KOPT-K1 (cell line): ENCODE measurements at regions not wholly inside any gene's neighbourhood (a gene's known extent, or its start where the extent isn't known, plus 50 kb on each side); places are given as distances from the start of the nearest gene placed in this dataset.
"Not testable (repeated sequence)": the region's sequence is repeated elsewhere in the genome, so short reads cannot be mapped to it uniquely, and the experiment has no call there.

Source experiments
- H3K27ac ChIP-seq: fragments of 200-600 bp; sonication (generic); 2 replicates; pipeline ENCODE4 v1.5.1; 2016; ENCODE audit warnings: antibody characterized with exemption, mild to moderate bottlenecking, low read depth, low read length; ENCODE audit not compliant: poor library complexity, severe bottlenecking
- H3K36me3 ChIP-seq: fragments of 200-600 bp; sonication (generic); 2 replicates; pipeline ENCODE4 v1.5.1; 2017; ENCODE audit warnings: antibody characterized with exemption, mild to moderate bottlenecking, low read length, moderate library complexity; ENCODE audit not compliant: insufficient read depth
- H3K9me3 ChIP-seq: fragments of 200-600 bp; sonication (generic); 2 replicates; pipeline ENCODE4 v1.5.1; 2017; ENCODE audit warnings: antibody characterized with exemption, low read length, mild to moderate bottlenecking; ENCODE audit not compliant: insufficient read depth, poor library complexity, severe bottlenecking

DNA sequence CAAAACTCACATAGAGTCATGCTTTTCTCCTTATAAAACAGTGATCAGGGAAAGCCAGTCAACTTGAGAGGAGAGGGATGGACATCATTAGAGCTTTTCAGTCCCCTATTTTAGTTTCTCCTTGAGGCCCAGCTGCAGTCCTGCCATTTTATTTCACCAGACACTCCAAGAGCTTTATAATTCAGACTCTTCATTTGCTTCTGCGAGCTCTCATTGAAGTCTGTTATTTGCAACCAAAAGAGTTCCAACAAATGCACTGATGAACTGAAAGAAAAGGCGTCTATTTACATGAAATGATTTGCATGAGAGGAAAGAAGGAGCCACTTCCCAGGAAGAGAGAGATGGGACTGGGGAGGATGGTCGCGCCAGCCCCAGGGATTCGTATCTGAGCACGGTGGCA is 86.8 kb downstream of the NDUFA12 start:
- Histone ChIP-seq H3K9me3 (peaks cover 18% of the 10 kb centered on the region), H3K27ac (no peak overlapping the region), H3K36me3 (no peaks in the 10 kb centered on the region)

DNA sequence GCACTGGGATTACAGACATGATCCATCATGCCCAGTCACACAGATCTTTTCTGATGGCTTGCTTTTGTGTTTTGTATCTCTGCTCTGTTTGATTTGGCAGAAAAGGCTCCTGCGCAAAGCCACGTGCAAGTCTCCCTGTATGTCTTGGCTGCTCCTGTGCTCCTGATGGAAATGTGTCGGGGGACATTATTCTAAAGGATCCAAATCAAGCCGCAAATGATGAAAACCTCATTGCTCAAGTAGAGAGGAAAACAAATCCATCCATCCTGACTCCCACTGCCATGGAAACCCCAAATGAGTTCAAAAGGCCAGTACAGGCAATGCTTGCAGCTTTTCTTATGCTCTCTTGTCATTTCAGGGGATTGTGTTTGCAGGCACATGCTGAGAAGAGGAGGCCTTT is 93.8 kb downstream of the NDUFA12 start:
- Histone ChIP-seq H3K36me3 (no peaks in the 10 kb centered on the region), H3K27ac (no peak overlapping the region), H3K9me3 (peaks cover 28% of the 10 kb centered on the region)

DNA sequence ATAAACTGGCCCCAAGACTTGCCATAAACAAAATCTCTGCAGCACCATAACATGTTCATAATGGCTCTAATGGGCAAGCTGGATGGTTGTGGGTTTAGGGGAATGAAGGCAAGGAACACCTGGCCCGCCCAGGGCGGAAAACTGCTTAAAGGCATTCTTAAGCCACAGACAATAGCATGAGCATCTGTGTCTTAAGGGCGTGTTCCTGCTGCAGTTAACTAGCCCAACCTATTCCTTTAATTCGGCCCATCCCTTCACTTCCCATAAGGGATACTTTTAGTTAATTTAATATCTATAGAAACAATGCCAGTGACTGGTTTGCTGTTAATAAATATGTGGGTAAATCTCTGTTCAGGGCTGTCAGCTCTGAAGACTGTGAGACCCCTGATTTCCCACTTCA is 97.7 kb downstream of the NDUFA12 start:
- peaks cover 11% of the 10 kb centered on the region for H3K9me3 ChIP-seq
- H3K27ac ChIP-seq, H3K36me3 ChIP-seq: not testable (repeated sequence)

DNA sequence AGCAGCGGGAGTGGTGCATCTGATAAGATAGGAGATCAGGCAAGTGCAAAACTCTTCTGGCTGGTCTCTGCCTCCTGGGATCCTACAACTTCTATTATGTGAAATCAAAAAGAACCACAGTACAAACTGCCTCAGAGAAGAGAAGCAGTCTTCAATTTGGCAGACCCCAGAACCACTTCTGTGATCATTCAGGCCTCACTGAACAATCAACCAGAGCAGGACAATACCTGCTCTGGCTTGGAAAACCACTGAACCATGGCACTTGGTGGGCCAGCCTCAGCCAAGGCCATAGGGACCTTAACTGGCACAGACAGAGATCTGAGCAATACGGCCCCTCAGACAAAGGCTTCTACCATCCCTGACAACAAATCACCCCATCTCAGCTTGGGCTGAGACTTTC is 103.0 kb downstream of the NDUFA12 start:
- peaks cover 7% of the 10 kb centered on the region for H3K9me3 ChIP-seq
- H3K27ac ChIP-seq, result no peak overlapping the region
- H3K36me3 ChIP-seq, result no peaks in the 10 kb centered on the region

DNA sequence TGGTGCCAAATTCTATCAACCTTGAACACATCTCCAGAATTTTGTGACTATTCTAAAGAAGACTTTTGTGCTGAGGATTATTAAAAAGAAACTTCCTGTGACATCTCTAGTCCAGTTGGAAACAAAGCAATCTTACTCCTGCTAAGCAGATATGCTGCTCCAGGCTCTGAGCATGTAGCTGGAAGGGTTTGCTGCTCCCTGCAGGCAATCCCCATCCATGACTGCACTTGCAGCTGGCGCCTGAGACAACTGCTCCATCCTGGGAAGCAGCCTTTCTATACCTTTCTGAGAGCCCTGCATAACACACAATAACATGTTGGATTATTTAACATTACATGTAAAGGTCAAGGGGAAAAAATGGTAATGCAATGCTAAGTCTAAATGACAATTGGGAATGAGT is 105.1 kb downstream of the NDUFA12 start:
- Histone ChIP-seq H3K36me3 (no peaks in the 10 kb centered on the region), H3K27ac (no peak overlapping the region), H3K9me3 (no peaks in the 10 kb centered on the region)

DNA sequence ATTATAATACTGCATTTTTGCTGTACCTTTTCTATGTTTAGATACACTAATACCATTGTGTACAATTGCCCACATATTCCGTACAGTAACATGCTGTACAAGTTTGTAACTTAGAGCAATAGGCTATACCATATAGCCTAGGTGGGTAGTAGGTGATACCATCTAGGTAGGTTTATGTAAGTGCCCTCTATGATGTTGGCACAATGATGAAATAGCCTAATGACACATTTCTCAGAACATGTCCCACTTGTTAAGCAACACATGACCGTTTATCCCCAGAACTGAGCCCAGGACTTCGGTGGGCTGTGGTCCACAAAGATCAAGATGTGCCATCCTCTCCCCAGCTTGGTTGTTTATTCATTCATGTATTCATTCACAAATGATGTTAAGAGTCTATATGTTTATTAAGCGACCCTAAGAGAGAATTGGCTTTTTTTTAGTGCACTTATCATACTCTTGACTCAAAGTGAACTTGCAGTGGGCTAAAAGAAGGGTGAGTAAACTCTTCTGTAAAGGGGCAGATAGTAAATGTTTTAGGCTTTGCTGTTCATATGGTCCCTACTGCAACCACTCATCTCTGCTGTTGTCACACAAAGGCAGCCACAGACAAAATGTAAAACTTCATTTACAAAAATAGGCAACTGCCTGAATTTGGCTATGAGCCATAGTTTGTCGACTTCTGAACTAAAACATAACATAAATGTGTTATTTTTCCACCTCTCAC is 110.8 kb downstream of the NDUFA12 start:
- Histone ChIP-seq H3K27ac (no peak overlapping the region), H3K36me3 (no peaks in the 10 kb centered on the region), H3K9me3 (no peaks in the 10 kb centered on the region)

DNA sequence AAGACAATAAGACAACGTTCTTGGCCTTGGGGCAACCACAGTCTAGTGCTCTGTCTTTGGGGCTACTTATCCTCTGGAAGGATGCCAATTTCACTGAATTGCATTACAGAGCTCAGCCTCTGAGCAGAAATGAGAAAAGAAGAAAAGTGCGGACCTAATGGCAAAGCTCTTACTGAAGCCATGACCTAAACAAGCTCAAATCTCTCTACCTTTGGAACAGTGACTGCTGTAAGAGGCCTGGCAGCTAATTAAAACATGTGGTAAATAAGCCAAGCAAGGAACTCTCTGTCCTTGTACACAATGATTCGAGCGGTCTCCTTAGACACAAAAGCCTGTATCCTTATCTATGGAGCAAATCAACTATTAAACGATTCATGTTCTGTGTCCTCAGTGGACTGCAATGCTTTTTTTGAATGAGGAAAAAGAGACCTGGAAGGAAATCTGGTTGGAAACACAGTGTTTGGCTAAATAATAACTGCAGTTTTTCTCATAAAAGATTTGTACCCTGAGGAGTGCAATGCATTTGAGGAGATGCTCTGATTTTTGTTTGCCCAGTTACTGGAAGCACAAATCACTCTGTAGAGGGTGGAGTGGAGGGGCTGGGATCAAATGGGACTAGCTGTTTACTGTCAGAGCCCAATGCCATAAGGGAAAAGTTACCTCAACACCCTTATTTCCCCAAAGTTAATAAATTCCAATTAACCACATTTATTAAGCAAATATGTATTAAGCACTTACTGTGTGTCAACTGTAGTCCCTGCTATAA is 113.9 kb downstream of the NDUFA12 start:
- Histone ChIP-seq H3K36me3 (no peaks in the 10 kb centered on the region), H3K9me3 (no peaks in the 10 kb centered on the region), H3K27ac (no peak overlapping the region)

DNA sequence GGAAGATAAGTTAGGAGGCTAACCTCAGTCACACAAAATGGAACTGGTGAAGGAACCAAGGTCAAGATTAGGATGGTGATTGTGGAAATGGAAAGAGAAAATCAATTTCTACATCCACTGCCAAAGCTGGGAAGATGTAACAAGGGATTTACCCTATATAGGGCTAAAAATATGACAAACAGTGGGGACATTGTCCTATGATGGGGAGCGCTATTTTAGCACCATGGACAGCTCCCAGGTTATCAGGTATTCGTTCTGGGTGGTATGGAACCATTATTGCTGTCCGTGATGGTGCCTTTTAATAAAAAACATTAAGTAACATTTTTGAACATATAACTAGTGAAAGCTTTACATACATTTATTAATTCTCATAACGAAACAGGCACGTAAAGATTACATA is 124.0 kb downstream of the NDUFA12 start:
- Histone ChIP-seq H3K36me3 (no peaks in the 10 kb centered on the region), H3K9me3 (no peaks in the 10 kb centered on the region), H3K27ac (no peak overlapping the region)

DNA sequence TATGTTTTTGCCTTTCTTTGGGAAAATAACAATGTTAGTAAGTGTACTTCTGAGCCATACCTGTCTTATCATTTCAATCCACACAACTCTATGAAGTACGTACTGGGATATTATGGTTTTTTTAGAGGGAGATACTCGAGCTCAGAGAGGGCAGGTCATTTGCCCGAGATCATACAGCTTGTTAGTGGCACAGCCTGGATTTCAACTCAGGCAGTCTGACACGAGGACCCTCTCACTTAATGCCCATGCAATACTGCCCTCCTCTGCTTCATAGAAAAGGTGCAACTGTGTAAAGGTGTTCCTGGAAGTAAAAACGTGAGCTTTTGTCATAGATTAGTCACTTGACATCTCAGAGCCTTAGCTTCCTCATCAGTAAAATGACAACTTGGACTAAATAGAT is 128.0 kb downstream of the NDUFA12 start:
- Histone ChIP-seq H3K36me3 (no peaks in the 10 kb centered on the region), H3K9me3 (no peaks in the 10 kb centered on the region), H3K27ac (no peak overlapping the region)

DNA sequence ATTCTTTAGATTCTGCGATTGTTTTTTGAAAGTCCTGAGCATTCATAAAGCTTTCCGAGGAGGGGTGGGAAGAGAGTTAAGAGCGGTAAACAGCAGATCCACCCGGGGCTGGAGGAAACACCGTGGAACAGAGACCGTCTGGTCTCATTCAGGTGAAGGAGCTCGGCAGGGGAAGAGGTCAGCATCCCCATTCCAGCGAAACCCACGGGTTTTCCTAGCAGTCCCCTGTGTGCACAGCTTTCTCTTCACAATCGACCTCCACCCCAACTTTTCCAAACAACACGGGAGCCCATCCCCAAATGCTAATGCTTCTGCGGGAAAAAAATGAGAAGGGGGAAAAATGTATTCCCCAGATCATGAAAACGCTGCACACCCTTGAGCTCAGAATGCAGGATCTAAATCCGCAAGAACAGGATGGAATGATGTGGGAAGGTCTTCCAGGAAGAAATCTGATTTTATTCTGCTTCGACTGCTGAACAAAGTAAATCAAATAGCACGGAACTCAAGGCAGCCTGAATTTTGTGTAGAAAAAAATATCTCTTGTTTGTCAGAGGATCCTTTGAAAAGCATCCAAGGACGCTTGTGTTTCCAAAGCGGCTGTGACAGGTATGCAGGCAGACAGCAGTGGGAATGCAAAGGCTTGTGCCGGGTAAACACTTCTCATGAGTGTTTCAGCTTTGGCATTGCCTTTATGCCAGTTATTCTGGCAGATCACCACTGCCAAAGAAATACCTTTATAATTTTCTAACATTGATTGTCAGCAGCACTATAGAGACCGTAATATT is 128.8 kb downstream of the NDUFA12 start:
- H3K27ac ChIP-seq, result no peak overlapping the region
- no peaks in the 10 kb centered on the region for H3K9me3 ChIP-seq
- H3K36me3 ChIP-seq, result no peaks in the 10 kb centered on the region

DNA sequence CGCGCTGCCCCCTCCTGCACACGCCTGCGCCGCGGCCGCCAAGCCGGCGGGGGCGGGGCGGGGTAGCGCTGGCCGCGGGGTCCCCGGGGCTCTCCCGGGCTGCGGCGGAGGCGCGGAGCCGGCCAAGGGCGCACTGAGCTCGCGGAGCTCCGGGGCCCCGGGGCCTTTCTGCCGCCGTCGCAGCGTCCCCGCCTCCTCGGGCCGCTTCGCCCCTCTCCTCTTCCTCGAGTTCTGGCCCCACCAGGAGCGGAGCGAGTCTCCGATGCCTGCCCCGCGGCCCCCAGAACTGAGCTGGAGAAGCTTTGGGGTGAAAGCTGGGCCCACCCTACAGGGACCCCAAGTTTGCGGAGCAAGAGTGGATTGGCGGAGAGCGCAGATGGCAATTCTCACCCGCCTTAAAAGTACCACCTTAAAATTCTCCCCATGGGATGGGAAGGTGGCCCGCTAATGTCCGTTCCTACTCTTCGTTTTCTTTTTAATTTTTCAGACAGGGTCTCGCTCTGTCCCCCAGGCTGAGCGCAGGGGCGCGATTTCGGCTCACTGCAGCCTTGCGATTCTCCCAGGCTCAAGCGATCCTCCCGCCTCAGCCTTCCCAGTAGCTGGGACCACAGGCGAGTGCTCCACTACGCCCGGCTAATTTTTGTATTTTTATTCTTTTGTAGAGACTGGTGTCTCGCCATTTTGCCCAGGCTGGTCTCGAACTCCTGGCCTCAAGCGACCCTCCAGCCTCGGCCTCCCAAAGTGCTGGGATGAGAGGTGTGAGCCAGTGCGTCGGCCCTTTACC is 129.6 kb downstream of the NDUFA12 start:
- no peak overlapping the region for H3K27ac ChIP-seq
- no peaks in the 10 kb centered on the region for H3K36me3 ChIP-seq

DNA sequence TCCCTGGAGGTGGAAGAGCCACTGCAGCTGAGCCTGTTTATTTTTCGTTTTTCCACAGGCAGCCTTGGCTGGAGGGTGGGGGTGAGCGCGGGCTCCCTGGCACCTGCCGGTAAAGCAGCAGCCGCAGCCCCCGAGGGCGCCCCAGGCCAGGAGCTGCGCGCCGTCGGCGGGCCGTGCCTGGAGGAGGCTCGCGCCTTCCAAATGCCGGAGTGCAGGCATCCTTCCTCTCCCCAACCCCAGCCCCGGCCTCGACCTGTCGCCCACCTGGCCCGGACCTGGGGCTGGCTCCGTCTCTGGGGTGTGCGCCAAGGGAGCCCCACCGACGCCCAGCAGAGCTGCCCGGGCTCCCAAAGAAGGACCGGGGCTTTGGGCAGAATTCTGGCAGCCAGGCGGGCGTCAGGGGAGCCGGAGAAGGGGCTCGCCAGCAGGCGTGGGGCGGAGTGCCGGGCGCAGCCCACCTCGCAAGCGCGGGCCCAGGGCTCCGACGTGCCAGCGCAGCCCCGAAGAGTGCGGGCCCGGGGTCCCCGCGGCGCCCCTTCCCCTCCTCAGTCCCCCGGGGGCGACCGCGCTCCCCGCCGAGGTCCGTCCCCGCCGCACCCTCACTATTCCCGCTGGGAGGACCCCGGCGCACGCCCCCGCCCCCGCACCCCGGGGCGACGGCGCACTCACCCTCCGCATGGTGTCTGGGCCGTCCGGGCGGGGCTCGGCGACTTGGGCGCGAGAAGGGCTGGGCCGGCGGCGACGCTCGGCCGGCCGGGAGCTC is 130.3 kb downstream of the NDUFA12 start:
- H3K9me3 ChIP-seq, result no peaks in the 10 kb centered on the region
- H3K27ac ChIP-seq, result no peak overlapping the region
- no peaks in the 10 kb centered on the region for H3K36me3 ChIP-seq

More for the DNA sequence above, 129.6 kb downstream of the NDUFA12 start:
- no peaks in the 10 kb centered on the region for H3K9me3 ChIP-seq

DNA sequence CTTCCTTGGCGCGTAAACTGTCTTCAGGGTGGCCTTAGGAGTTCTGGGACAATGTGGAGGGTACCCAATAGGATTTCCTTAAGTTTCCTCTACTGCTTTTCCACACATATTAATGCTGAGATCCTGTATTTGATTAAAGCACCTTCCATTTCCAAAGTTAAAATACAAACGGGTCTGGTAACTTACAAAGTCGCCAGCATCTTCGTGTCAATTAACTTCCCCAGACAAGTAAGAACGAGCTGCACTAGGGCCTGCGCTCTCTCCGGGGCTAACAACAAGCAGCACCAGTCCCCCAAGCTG is 130.9 kb downstream of the NDUFA12 start:
- Histone ChIP-seq H3K27ac (no peak overlapping the region), H3K9me3 (no peaks in the 10 kb centered on the region), H3K36me3 (no peaks in the 10 kb centered on the region)

DNA sequence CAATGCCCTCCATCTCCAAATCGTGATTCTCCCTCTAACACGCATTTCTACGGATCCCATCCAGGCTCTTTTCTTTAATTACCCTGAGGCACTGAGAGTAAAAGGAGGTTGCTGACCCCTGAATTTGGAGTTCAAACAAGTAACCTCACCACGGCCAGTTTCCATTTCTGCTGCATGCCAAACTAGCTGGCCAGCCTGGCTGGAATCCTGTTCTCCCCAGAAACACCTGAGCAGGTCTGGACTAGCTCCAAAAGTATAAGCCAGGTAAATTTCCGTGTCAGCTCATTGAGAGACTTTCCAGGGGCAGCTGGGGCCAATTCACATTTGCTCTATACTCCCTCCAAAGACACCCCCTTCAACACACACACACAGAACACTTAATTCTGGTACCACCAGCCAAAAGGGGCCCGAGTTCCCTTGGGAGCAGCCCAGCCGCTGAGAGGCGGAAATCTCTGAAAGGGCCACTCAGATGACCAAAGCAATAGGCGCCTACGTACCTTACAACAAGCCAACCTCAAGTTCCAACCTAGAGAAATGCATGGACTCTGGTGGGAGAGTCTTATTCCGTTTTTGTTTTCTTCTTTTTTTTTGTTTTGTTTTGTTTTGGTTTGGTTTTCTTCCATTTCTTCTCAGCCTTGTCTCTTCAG is 131.4 kb downstream of the NDUFA12 start:
- H3K27ac ChIP-seq, result no peak overlapping the region
- no peaks in the 10 kb centered on the region for H3K36me3 ChIP-seq
- no peaks in the 10 kb centered on the region for H3K9me3 ChIP-seq
